ENCODE measurements at regions not wholly inside any gene's neighbourhood (a gene's known extent, or its start where the extent isn't known, plus 50 kb on each side); places are given as distances from the start of the nearest gene placed in this dataset.

GRCh38 chr7:52475001-52475582 is 560.3 kb upstream of the POM121L12 start:
- DNase-seq, result no peak

GRCh38 chr7:52473756-52474155 is 561.7 kb upstream of the POM121L12 start:
- DNase-seq, result no peak

- DNase-seq, result no peak
Measured at GRCh38 chr7:52472006-52472620, 563.3 kb upstream of the POM121L12 start.

- DNase-seq, result no peak
Measured at GRCh38 chr7:52465216-52465615, 570.2 kb upstream of the POM121L12 start.

DNA sequence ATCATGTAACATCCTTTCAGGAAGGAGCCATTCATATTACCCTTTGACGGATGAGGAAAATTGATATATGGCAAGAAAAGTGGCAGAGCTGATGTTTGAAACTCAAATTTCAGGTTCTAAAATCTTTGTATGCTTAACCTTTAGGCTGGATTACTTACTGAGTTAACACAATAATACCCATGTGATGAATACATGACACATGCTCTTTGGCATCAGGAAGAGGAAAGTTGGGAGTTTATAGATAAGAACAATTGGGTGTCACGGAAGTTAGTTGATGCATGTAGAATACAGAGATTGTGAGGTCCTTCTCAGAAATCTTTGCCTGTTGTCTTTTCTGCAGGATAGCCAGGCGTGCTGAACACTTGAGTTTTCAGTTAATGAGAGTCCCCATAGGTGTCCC is 572.1 kb upstream of the POM121L12 start:
- DNase-seq, result no peak

DNA sequence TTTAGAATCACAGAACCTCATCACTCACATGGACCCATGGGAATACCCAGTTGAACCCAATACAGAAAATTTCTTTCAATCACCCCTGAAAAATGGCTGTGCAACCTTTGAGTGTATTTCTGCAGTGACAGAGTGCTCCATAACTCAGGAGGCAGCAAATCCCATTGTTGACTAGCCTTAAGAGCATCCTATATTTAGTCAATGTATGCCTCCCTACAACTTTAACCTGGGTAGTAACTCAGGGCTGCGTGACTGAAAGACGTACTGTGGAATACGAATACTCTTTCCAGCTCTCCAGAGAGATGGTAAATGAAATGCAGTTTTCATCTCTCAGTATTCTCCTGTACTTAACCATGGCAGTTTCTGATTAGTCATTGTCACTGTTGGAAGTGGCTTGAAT is 573.0 kb upstream of the POM121L12 start:
- DNase-seq, result no peak

DNA sequence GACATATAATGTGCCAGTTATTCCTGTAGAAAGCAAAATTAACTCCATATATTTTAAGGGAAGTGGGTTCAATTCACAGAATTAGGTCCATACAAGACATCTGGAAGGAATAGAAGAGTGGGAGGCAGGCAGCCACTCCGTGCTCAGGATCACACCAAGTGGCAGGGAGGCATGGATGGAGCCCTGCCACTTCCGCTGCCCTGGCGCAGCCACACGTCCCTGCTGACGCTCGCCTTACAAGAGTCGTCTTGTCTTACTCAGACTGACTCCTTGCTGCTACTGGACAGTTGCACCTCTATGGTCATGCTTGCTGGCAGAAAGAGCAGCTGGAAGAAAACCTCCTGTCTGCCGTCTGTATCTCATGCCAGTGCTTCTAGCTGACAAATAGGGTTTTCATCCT is 579.9 kb upstream of the POM121L12 start:
- no peak for DNase-seq

GRCh38 chr7:52450816-52451215 is 584.6 kb upstream of the POM121L12 start:
- no peak for DNase-seq

- DNase-seq, result no peak
Measured at GRCh38 chr7:52447581-52448180, 587.8 kb upstream of the POM121L12 start.

GRCh38 chr7:52436278-52436677 is 599.2 kb upstream of the POM121L12 start:
- no peak for DNase-seq

- DNase-seq, result no peak
Measured at GRCh38 chr7:52431082-52431815, 604.2 kb upstream of the POM121L12 start.

DNA sequence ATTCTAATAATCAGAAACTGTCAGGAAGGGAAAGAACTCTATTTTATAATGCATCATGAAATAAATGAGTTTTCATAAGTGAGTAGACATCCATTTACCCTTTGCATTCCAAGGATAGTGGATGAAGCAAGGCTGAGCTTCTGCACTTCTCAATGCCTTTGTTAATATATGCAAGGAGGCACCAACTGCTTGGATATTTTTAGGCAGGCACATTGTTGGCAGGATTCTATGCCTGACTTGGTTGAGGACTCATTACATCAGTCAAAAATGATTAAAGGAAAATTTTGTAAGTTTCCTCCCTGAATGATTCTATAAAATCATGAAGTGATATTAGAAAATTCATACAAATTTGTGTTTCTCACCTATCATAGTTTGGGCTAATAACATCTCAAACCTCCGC is 612.2 kb upstream of the POM121L12 start:
- DNase-seq, result no peak

GRCh38 chr7:52413051-52413450 is 622.4 kb upstream of the POM121L12 start:
- no peak for DNase-seq

- DNase-seq, result no peak
Measured at GRCh38 chr7:52410032-52410431, 625.4 kb upstream of the POM121L12 start.

DNA sequence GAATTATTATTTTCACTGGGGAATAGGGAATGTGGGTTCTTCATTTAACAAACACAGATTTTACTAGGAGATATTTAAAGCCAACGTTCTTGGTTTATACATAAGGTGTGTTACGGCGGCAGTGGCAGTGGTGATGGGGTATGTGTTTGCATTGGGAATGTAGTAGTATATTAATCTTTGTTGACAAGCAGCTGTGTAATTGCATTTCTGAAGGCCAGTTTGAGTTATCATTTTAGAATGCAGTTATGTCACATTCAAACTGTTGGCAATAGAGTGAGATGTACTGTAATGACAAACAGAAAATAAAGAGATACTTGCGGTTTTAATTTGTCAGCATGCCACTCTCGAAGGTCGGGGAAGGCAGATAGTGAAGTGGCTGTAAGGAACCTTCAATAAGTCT is 628.6 kb upstream of the POM121L12 start:
- no peak for DNase-seq

- DNase-seq, result no peak
Measured at GRCh38 chr7:52382731-52383130, 652.7 kb upstream of the POM121L12 start.

GRCh38 chr7:52369922-52370321 is 665.5 kb upstream of the POM121L12 start:
- DNase-seq, result no peak

GRCh38 chr7:52365349-52365748 is 670.1 kb upstream of the POM121L12 start:
- no peak for DNase-seq

DNA sequence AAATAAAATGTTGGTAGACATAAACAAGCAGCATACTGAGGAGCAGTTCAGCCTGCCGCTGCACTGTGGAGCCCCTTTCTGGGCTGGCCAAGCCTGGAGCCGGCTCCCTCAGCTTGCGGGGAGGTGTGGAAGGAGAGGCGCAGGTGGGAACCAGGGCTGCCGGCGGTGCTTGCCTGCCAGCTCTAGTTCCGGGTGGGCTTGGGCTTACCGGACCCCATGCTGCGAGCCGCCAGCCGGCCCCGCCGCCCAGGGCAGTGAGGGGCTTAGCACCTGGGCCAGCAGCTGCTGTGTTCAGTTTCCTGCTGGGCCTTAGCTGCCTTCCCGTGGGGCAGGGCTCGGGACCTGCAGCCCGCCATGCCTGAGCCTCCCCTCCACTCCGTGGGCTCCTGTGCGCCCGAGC is 672.9 kb upstream of the POM121L12 start:
- DNase-seq, result no peak

GRCh38 chr7:52360541-52360940 is 674.9 kb upstream of the POM121L12 start:
- DNase-seq, result no peak

DNA sequence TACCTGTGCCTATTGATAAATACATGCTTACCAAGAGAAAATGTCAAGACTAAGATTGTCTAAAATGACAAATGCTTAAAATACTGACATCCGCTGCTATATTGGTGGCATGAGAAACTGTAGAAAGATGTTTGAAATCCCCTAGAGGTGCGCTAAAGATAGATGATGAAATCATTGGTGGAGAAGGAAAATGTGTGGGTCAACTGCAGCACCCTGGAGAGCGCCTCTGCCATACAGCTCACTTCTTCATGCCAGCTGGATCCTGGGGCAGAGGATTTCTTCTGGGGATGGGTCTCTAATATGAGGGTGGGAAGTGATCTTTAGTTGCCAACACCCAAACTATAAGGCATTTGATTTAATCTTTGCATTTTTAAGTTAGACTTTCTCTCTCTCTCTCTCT is 680.4 kb upstream of the POM121L12 start:
- DNase-seq, result no peak

- DNase-seq, result no peak
Measured at GRCh38 chr7:52352013-52352981, 683.1 kb upstream of the POM121L12 start.

- no peak for DNase-seq
Measured at GRCh38 chr7:52344015-52344414, 691.4 kb upstream of the POM121L12 start.
